GM23338 (cell line): ENCODE measurements at regions not wholly inside any gene's neighbourhood (a gene's known extent, or its start where the extent isn't known, plus 50 kb on each side); places are given as distances from the start of the nearest gene placed in this dataset.

Experiments used
- ATAC-seq: fragments of 200-7000 bp; cut with Tn5 transposase; 3 replicates; pipeline ENCODE4 v1.9.1; 2020
- DNase-seq: peaks from one replicate; pipeline ENCODE4 v3.0.0-alpha.2; 2015; ENCODE audit warnings: low spot score
- H2AFZ ChIP-seq: fragments of 200-600 bp; sonication (generic); 2 replicates; pipeline ENCODE4 v1.8.0; 2016; ENCODE audit warnings: antibody characterized with exemption, mild to moderate bottlenecking, moderate library complexity
- H3F3A ChIP-seq: fragments of 200-600 bp; sonication (generic); replicated peaks from 2 replicates; pipeline ENCODE4 v1.8.0; 2017; ENCODE audit warnings: antibody characterized with exemption, mixed run types, low read depth
- H3K27ac ChIP-seq: fragments of 200-600 bp; sonication (generic); 2 replicates; pipeline ENCODE4 v1.6.1; 2016; ENCODE audit warnings: low read depth
- H3K27me3 ChIP-seq: fragments of 200-600 bp; sonication (generic); 2 replicates; pipeline ENCODE4 v1.8.0; 2016; ENCODE audit warnings: mild to moderate bottlenecking, mixed run types, moderate library complexity; ENCODE audit not compliant: insufficient read depth
- H3K36me3 ChIP-seq: fragments of 200-600 bp; sonication (generic); 2 replicates; pipeline ENCODE4 v1.8.0; 2016; ENCODE audit warnings: mild to moderate bottlenecking; ENCODE audit not compliant: insufficient read depth
- H3K4me1 ChIP-seq: fragments of 200-600 bp; sonication (generic); 2 replicates; pipeline ENCODE4 v1.8.0; 2016; ENCODE audit warnings: mild to moderate bottlenecking, moderate library complexity; ENCODE audit not compliant: insufficient read depth
- H3K4me2 ChIP-seq: fragments of 200-600 bp; sonication (generic); 2 replicates; pipeline ENCODE4 v1.7.1; 2017; ENCODE audit warnings: mixed run types
- H3K4me3 ChIP-seq: fragments of 200-600 bp; sonication (generic); 2 replicates; pipeline ENCODE4 v1.6.1; 2016; ENCODE audit warnings: mixed run types
- H3K79me2 ChIP-seq: fragments of 200-600 bp; sonication (generic); replicated peaks from 2 replicates; pipeline ENCODE4 v1.8.0; 2017; ENCODE audit warnings: mild to moderate bottlenecking; ENCODE audit not compliant: insufficient read depth
- H3K9me2 ChIP-seq: fragments of 200-600 bp; sonication (generic); 2 replicates; pipeline ENCODE4 v1.8.0; 2017; ENCODE audit not compliant: insufficient read depth
- H4K20me1 ChIP-seq: fragments of 200-600 bp; sonication (generic); replicated peaks from 2 replicates; pipeline ENCODE4 v1.8.0; 2017; ENCODE audit warnings: mild to moderate bottlenecking; ENCODE audit not compliant: insufficient read depth
- H3K27ac Mint-ChIP-seq: 2 replicates; pipeline ENCODE4 v1.8.0; 2020; ENCODE audit warnings: inconsistent platforms, mild to moderate bottlenecking, moderate library complexity, mixed read lengths
- H3K27me3 Mint-ChIP-seq: 3 replicates; pipeline ENCODE4 v1.8.0; 2022; ENCODE audit warnings: low read depth, mild to moderate bottlenecking, moderate library complexity, mixed read lengths, inconsistent platforms; ENCODE audit not compliant: insufficient read depth, poor library complexity
- H3K36me3 Mint-ChIP-seq: 3 replicates; pipeline ENCODE4 v1.8.0; 2021; ENCODE audit warnings: low read depth, mild to moderate bottlenecking, inconsistent platforms, moderate library complexity, mixed read lengths
- H3K4me1 Mint-ChIP-seq: 3 replicates; pipeline ENCODE4 v1.8.0; 2020; ENCODE audit warnings: mild to moderate bottlenecking, inconsistent platforms, mixed read lengths
- H3K4me3 Mint-ChIP-seq: 3 replicates; pipeline ENCODE4 v1.8.0; 2021; ENCODE audit warnings: moderate library complexity, mild to moderate bottlenecking, inconsistent platforms, mixed read lengths
- H3K9me3 Mint-ChIP-seq: 3 replicates; pipeline ENCODE4 v1.8.0; 2020; ENCODE audit warnings: moderate library complexity, mild to moderate bottlenecking, inconsistent platforms, mixed read lengths
- CREB1 ChIP-seq: fragments of 250-450 bp; sonication (Bioruptor Pico); IDR thresholded peaks from 2 replicates; pipeline ENCODE4 v1.5.0; 2020; ENCODE audit warnings: low read depth, mild to moderate bottlenecking, moderate library complexity
- EZH2 ChIP-seq: fragments of 200-600 bp; sonication (generic); IDR thresholded peaks from one replicate; pipeline ENCODE4 v1.8.0; 2017; ENCODE audit warnings: antibody characterized with exemption, mild to moderate bottlenecking, low read depth; ENCODE audit not compliant: unreplicated experiment
- EZH2phosphoT487 ChIP-seq: fragments of 200-600 bp; sonication (generic); IDR thresholded peaks from one replicate; pipeline ENCODE4 v1.8.1; 2018; ENCODE audit warnings: antibody characterized with exemption; ENCODE audit not compliant: unreplicated experiment
- JUNB ChIP-seq: IDR thresholded peaks from one replicate; pipeline ENCODE4 v1.6.1; 2016; ENCODE audit warnings: antibody characterized with exemption; ENCODE audit not compliant: unreplicated experiment
- NANOG ChIP-seq: IDR thresholded peaks from 2 replicates; pipeline ENCODE4 v1.6.1; 2016; ENCODE audit warnings: antibody characterized with exemption, borderline replicate concordance
- POLR2AphosphoS5 ChIP-seq: IDR thresholded peaks from 2 replicates; pipeline ENCODE4 v1.6.1; 2016; ENCODE audit warnings: antibody characterized with exemption, low read depth
- STAT1 ChIP-seq: IDR thresholded peaks from one replicate; pipeline ENCODE4 v1.6.1; 2016; ENCODE audit warnings: antibody characterized with exemption; ENCODE audit not compliant: unreplicated experiment
- ZNF114 ChIP-seq: fragments of 250-450 bp; sonication (Bioruptor Pico); IDR thresholded peaks from 2 replicates; pipeline ENCODE4 v1.5.0; 2020; ENCODE audit warnings: mild to moderate bottlenecking, moderate library complexity
- ZNF331 ChIP-seq: fragments of 250-450 bp; sonication (Bioruptor Pico); IDR thresholded peaks from 2 replicates; pipeline ENCODE4 v1.5.0; 2020; ENCODE audit warnings: low read depth, mild to moderate bottlenecking, moderate library complexity
- TF ChIP-seq, protein P1 (sequence below), 2 experiments: fragments of 200-600 bp in 1 of 2; sonication (generic) in 1 of 2; conservative IDR thresholded peaks; 2 replicates each; pipeline versions ENCODE4 v1.5.1 to v1.6.1; 2016 to 2017; ENCODE audit warnings: antibody characterized with exemption in 2 of 2, low read depth in 2 of 2, mild to moderate bottlenecking in 2 of 2, moderate library complexity in 1 of 2
- TF ChIP-seq, protein P2 (sequence below): fragments of 250-450 bp; sonication (Bioruptor Pico); IDR thresholded peaks from 2 replicates; pipeline ENCODE4 v1.5.0; 2020; ENCODE audit warnings: mild to moderate bottlenecking, moderate library complexity
- TF ChIP-seq, protein P3 (sequence below): IDR thresholded peaks from 2 replicates; pipeline ENCODE4 v1.6.1; 2016; ENCODE audit warnings: antibody characterized with exemption
- TF ChIP-seq, protein P4 (sequence below): IDR thresholded peaks from one replicate; pipeline ENCODE4 v1.6.1; 2018; ENCODE audit warnings: antibody characterized with exemption; ENCODE audit not compliant: unreplicated experiment

- Mint-ChIP-seq H3K9me3 (peaks cover 5% of the 10 kb centered on the region; the same call in 2 of the 3 replicates), H3K36me3 (peaks cover 3% of the 10 kb centered on the region; the same call in 1 of the 3 replicates), H3K27me3 (peaks cover 3% of the 10 kb centered on the region), H3K4me3 (no peak overlapping the region), H3K27ac (no peak overlapping the region), H3K4me1 (no peaks in the 10 kb centered on the region)
- Histone ChIP-seq H4K20me1 (no peaks in the 10 kb centered on the region), H3K4me3 (no peak overlapping the region), H3K79me2 (no peaks in the 10 kb centered on the region), H3K4me2 (no peak overlapping the region), H3K27ac (no peak overlapping the region), H3K27me3 (no peaks in the 10 kb centered on the region), H2AFZ (no peak overlapping the region), H3K9me2 (peaks cover 11% of the 10 kb centered on the region), H3K36me3 (no peaks in the 10 kb centered on the region), H3F3A (no peaks in the 10 kb centered on the region), H3K4me1 (no peaks in the 10 kb centered on the region)
- TF ChIP-seq STAT1 (no peak), ZNF331 (CRISPR knock-in tag) (no peak), JUNB (no peak), CREB1 (no peak), NANOG (no peak), POLR2AphosphoS5 (no peak), EZH2phosphoT487 (no peak), EZH2 (no peak), ZNF114 (no peak)
- TF ChIP-seq, protein P1, sequence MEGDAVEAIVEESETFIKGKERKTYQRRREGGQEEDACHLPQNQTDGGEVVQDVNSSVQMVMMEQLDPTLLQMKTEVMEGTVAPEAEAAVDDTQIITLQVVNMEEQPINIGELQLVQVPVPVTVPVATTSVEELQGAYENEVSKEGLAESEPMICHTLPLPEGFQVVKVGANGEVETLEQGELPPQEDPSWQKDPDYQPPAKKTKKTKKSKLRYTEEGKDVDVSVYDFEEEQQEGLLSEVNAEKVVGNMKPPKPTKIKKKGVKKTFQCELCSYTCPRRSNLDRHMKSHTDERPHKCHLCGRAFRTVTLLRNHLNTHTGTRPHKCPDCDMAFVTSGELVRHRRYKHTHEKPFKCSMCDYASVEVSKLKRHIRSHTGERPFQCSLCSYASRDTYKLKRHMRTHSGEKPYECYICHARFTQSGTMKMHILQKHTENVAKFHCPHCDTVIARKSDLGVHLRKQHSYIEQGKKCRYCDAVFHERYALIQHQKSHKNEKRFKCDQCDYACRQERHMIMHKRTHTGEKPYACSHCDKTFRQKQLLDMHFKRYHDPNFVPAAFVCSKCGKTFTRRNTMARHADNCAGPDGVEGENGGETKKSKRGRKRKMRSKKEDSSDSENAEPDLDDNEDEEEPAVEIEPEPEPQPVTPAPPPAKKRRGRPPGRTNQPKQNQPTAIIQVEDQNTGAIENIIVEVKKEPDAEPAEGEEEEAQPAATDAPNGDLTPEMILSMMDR (conservative IDR thresholded peaks at IDR 0.05; ENCODE audit: low read depth in 2 of 2): no peak
- TF ChIP-seq, protein P2, sequence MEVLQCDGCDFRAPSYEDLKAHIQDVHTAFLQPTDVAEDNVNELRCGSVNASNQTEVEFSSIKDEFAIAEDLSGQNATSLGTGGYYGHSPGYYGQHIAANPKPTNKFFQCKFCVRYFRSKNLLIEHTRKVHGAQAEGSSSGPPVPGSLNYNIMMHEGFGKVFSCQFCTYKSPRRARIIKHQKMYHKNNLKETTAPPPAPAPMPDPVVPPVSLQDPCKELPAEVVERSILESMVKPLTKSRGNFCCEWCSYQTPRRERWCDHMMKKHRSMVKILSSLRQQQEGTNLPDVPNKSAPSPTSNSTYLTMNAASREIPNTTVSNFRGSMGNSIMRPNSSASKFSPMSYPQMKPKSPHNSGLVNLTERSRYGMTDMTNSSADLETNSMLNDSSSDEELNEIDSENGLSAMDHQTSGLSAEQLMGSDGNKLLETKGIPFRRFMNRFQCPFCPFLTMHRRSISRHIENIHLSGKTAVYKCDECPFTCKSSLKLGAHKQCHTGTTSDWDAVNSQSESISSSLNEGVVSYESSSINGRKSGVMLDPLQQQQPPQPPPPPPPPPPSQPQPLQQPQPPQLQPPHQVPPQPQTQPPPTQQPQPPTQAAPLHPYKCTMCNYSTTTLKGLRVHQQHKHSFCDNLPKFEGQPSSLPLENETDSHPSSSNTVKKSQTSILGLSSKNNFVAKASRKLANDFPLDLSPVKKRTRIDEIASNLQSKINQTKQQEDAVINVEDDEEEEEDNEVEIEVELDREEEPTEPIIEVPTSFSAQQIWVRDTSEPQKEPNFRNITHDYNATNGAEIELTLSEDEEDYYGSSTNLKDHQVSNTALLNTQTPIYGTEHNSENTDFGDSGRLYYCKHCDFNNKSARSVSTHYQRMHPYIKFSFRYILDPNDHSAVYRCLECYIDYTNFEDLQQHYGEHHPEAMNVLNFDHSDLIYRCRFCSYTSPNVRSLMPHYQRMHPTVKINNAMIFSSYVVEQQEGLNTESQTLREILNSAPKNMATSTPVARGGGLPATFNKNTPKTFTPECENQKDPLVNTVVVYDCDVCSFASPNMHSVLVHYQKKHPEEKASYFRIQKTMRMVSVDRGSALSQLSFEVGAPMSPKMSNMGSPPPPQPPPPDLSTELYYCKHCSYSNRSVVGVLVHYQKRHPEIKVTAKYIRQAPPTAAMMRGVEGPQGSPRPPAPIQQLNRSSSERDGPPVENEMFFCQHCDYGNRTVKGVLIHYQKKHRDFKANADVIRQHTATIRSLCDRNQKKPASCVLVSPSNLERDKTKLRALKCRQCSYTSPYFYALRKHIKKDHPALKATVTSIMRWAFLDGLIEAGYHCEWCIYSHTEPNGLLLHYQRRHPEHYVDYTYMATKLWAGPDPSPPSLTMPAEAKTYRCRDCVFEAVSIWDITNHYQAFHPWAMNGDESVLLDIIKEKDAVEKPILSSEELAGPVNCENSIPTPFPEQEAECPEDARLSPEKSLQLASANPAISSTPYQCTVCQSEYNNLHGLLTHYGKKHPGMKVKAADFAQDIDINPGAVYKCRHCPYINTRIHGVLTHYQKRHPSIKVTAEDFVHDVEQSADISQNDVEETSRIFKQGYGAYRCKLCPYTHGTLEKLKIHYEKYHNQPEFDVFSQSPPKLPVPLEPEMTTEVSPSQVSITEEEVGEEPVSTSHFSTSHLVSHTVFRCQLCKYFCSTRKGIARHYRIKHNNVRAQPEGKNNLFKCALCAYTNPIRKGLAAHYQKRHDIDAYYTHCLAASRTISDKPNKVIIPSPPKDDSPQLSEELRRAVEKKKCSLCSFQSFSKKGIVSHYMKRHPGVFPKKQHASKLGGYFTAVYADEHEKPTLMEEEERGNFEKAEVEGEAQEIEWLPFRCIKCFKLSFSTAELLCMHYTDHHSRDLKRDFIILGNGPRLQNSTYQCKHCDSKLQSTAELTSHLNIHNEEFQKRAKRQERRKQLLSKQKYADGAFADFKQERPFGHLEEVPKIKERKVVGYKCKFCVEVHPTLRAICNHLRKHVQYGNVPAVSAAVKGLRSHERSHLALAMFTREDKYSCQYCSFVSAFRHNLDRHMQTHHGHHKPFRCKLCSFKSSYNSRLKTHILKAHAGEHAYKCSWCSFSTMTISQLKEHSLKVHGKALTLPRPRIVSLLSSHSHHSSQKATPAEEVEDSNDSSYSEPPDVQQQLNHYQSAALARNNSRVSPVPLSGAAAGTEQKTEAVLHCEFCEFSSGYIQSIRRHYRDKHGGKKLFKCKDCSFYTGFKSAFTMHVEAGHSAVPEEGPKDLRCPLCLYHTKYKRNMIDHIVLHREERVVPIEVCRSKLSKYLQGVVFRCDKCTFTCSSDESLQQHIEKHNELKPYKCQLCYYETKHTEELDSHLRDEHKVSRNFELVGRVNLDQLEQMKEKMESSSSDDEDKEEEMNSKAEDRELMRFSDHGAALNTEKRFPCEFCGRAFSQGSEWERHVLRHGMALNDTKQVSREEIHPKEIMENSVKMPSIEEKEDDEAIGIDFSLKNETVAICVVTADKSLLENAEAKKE (CRISPR knock-in tag): no peak
- TF ChIP-seq, protein P3, sequence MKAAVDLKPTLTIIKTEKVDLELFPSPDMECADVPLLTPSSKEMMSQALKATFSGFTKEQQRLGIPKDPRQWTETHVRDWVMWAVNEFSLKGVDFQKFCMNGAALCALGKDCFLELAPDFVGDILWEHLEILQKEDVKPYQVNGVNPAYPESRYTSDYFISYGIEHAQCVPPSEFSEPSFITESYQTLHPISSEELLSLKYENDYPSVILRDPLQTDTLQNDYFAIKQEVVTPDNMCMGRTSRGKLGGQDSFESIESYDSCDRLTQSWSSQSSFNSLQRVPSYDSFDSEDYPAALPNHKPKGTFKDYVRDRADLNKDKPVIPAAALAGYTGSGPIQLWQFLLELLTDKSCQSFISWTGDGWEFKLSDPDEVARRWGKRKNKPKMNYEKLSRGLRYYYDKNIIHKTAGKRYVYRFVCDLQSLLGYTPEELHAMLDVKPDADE: no peak
- TF ChIP-seq, protein P4, sequence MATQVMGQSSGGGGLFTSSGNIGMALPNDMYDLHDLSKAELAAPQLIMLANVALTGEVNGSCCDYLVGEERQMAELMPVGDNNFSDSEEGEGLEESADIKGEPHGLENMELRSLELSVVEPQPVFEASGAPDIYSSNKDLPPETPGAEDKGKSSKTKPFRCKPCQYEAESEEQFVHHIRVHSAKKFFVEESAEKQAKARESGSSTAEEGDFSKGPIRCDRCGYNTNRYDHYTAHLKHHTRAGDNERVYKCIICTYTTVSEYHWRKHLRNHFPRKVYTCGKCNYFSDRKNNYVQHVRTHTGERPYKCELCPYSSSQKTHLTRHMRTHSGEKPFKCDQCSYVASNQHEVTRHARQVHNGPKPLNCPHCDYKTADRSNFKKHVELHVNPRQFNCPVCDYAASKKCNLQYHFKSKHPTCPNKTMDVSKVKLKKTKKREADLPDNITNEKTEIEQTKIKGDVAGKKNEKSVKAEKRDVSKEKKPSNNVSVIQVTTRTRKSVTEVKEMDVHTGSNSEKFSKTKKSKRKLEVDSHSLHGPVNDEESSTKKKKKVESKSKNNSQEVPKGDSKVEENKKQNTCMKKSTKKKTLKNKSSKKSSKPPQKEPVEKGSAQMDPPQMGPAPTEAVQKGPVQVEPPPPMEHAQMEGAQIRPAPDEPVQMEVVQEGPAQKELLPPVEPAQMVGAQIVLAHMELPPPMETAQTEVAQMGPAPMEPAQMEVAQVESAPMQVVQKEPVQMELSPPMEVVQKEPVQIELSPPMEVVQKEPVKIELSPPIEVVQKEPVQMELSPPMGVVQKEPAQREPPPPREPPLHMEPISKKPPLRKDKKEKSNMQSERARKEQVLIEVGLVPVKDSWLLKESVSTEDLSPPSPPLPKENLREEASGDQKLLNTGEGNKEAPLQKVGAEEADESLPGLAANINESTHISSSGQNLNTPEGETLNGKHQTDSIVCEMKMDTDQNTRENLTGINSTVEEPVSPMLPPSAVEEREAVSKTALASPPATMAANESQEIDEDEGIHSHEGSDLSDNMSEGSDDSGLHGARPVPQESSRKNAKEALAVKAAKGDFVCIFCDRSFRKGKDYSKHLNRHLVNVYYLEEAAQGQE: no peak
- DNase-seq (no peak), ATAC-seq (no peak)
These were observed 190.7 kb upstream of the BMP4 start for GRCh38 chr14:54147282-54147681.
